Body of pancreas (tissue), 4 donors: ENCODE measurements at regions not wholly inside any gene's neighbourhood (a gene's known extent, or its start where the extent isn't known, plus 50 kb on each side); places are given as distances from the start of the nearest gene placed in this dataset.
"Not testable (repeated sequence)": the region's sequence is repeated elsewhere in the genome, so short reads cannot be mapped to it uniquely, and the experiment has no call there.

Experiments used
- ATAC-seq: fragments of 150-250 bp; one replicate; pipeline ENCODE4 v1.9.1; 2016
- DNase-seq, 4 donors: peaks; one replicate each; pipeline ENCODE4 v3.0.0-alpha.2; 2019
- H3K27ac ChIP-seq, 4 donors: fragments of 200-600 bp; sonication (generic); 1 replicate in 3 of 4; 2 replicates in 1 of 4; pipeline versions ENCODE4 v1.5.1 to v1.6.1; 2016 to 2019; ENCODE audit warnings: mild to moderate bottlenecking in 1 of 4, mixed read lengths in 1 of 4, moderate library complexity in 1 of 4
- H3K27me3 ChIP-seq, 2 donors: fragments of 200-600 bp; sonication (generic); one replicate each; pipeline ENCODE4 v1.6.0; 2016; ENCODE audit warnings: mild to moderate bottlenecking in 1 of 2
- H3K36me3 ChIP-seq, 2 donors: fragments of 200-600 bp; sonication (generic); replicated peaks in 1 of 2; 2 replicates each; pipeline ENCODE4 v1.5.1; 2016; ENCODE audit warnings: low read depth in 2 of 2; ENCODE audit not compliant: insufficient read depth in 1 of 2
- H3K4me1 ChIP-seq: fragments of 200-600 bp; sonication (generic); one replicate; pipeline ENCODE4 v1.6.0; 2016
- H3K4me3 ChIP-seq, 2 donors: fragments of 200-600 bp; sonication (generic); 1 replicate in 1 of 2; 2 replicates in 1 of 2; pipeline ENCODE4 v1.5.1; 2016 to 2019
- H3K9me3 ChIP-seq, 3 donors: fragments of 200-600 bp; sonication (generic); 1 replicate in 2 of 3; 2 replicates in 1 of 3; pipeline ENCODE4 v1.5.1; 2016
- CTCF ChIP-seq, 7 experiments: fragments of 450-650 bp in 4 of 7; fragments of 200-600 bp in 3 of 7; sonication (generic) in 3 of 7; IDR thresholded peaks; one replicate each; pipeline ENCODE4 v1.5.1; 2016 to 2019; ENCODE audit warnings: antibody characterized with exemption in 7 of 7
- POLR2A ChIP-seq, 3 donors: fragments of 450-650 bp; IDR thresholded peaks; one replicate each; pipeline ENCODE4 v1.6.1; 2016; ENCODE audit warnings: antibody characterized with exemption in 3 of 3, mild to moderate bottlenecking in 2 of 3
- WGBS, 2 donors: methylation state at CpG; one replicate each; pipeline ENCODE4 v1.1.5; 2017; 5-methylcytosine and 5-hydroxymethylcytosine counted together
- intact Hi-C: fragments of 100-400 bp; cut with DNase I; formaldehyde crosslinking; loops from one replicate; pipeline ENCODE4 v1.15.1; 2023

- no peaks in the 10 kb centered on the region for H3K27me3 ChIP-seq
- 73 to 81% methylated on average over 8 of the region's 8 CpGs for WGBS, 2 donors
- no peak overlapping the region for H3K4me3 ChIP-seq
- DNase-seq = peak in 1 of 4 donors; percentile 6
- intact Hi-C loops = no loop called here
- ATAC-seq = no peak
- no peak overlapping the region for H3K27ac ChIP-seq
- H3K4me1 ChIP-seq = peaks cover 22% of the 10 kb centered on the region
- H3K9me3 ChIP-seq = no peaks in the 10 kb centered on the region
- TF ChIP-seq POLR2A (IDR thresholded peaks at IDR 0.05) = no peak
- H3K36me3 ChIP-seq = no peaks in the 10 kb centered on the region
These were observed 63.1 kb downstream of the MATN1 start for GRCh38 chr1:30660241-30660640.

GRCh38 chr1:30659702-30660101 lies 63.7 kb downstream of the MATN1 start:
- H3K4me3 ChIP-seq = no peak overlapping the region
- ATAC-seq = no peak
- WGBS, 2 donors = 67 to 76% methylated on average over 8 of the region's 8 CpGs

GRCh38 chr1:30658375-30658774 lies 65.0 kb downstream of the MATN1 start:
- H3K27me3 ChIP-seq, H3K4me3 ChIP-seq, ATAC-seq, intact Hi-C loops, H3K9me3 ChIP-seq, DNase-seq, H3K27ac ChIP-seq, H3K36me3 ChIP-seq: not testable (repeated sequence)
- H3K4me1 ChIP-seq = peaks cover 11% of the 10 kb centered on the region
- 79 to 83% methylated on average over 4 of the region's 4 CpGs for WGBS, 2 donors

More at GRCh38 chr1:30659702-30660101, 63.7 kb downstream of the MATN1 start:
- no peak for TF ChIP-seq CTCF (IDR thresholded peaks at IDR 0.05)
- no peak for TF ChIP-seq POLR2A (IDR thresholded peaks at IDR 0.05)
- Histone ChIP-seq H3K27me3 (no peaks in the 10 kb centered on the region), H3K4me1 (peaks cover 22% of the 10 kb centered on the region), H3K9me3 (no peaks in the 10 kb centered on the region), H3K27ac (no peak overlapping the region), H3K36me3 (no peaks in the 10 kb centered on the region)
- DNase-seq = no peak
- intact Hi-C loops = no loop called here

GRCh38 chr1:30658014-30658336 lies 65.4 kb downstream of the MATN1 start:
- TF ChIP-seq POLR2A (IDR thresholded peaks at IDR 0.05) = no peak
- no peak for TF ChIP-seq CTCF (IDR thresholded peaks at IDR 0.05)
- Histone ChIP-seq H3K27ac (no peak overlapping the region), H3K4me1 (peaks cover 7% of the 10 kb centered on the region), H3K9me3 (no peaks in the 10 kb centered on the region), H3K36me3 (no peaks in the 10 kb centered on the region), H3K27me3 (no peaks in the 10 kb centered on the region), H3K4me3 (no peak overlapping the region)
- peak; percentile 30 for ATAC-seq
- intact Hi-C loops = no loop called here
- WGBS, 2 donors = 76% methylated on average over 8 of the region's 8 CpGs; no CpG with 5 or more reads in 1 of the 2 donors
- no peak for DNase-seq

- TF ChIP-seq CTCF (IDR thresholded peaks at IDR 0.05) = no peak
- TF ChIP-seq POLR2A (IDR thresholded peaks at IDR 0.05) = no peak
- WGBS, 2 donors = 40 to 72% methylated on average over 1 to 19 of the region's 22 CpGs
- ATAC-seq = no peak
- intact Hi-C loops = no loop called here
- H3K36me3 ChIP-seq = no peaks in the 10 kb centered on the region
- H3K4me3 ChIP-seq = no peak overlapping the region
- peak in 1 of 4 donors; percentile 6 for DNase-seq
- H3K4me1 ChIP-seq = peaks cover 1% of the 10 kb centered on the region
- H3K27me3 ChIP-seq = no peaks in the 10 kb centered on the region
- no peaks in the 10 kb centered on the region for H3K9me3 ChIP-seq
- no peak overlapping the region for H3K27ac ChIP-seq
These were observed 66.0 kb downstream of the MATN1 start for GRCh38 chr1:30657131-30658013.
